Thoracic aorta (tissue), 2 donors: ENCODE measurements at regions not wholly inside any gene's neighbourhood (a gene's known extent, or its start where the extent isn't known, plus 50 kb on each side); places are given as distances from the start of the nearest gene placed in this dataset.

ENCODE experiments used
- ATAC-seq: fragments of 150-250 bp; one replicate; pipeline ENCODE4 v1.8.0; 2017; ENCODE audit warnings: low read depth; ENCODE audit not compliant: insufficient number of reproducible peaks, low FRiP score
- DNase-seq: peaks from one replicate; pipeline ENCODE4 v3.0.0-alpha.2; 2020; ENCODE audit warnings: low spot score
- H3K27ac ChIP-seq, 2 donors: fragments of 200-600 bp; sonication (generic); 1 replicate in 1 of 2; 2 replicates in 1 of 2; pipeline ENCODE4 v1.5.1; 2016; ENCODE audit warnings: mild to moderate bottlenecking in 2 of 2, moderate library complexity in 2 of 2
- H3K27me3 ChIP-seq: fragments of 200-600 bp; sonication (generic); replicated peaks from 2 replicates; pipeline ENCODE4 v1.6.0; 2016; ENCODE audit warnings: mild to moderate bottlenecking; ENCODE audit not compliant: insufficient read depth
- H3K36me3 ChIP-seq: fragments of 200-600 bp; sonication (generic); one replicate; pipeline ENCODE4 v1.5.1; 2016
- H3K4me1 ChIP-seq, 2 donors: fragments of 200-600 bp; sonication (generic); 1 replicate in 1 of 2; 2 replicates in 1 of 2; pipeline versions ENCODE4 v1.5.1 to v1.6.0; 2016; ENCODE audit warnings: low read depth in 2 of 2, mild to moderate bottlenecking in 1 of 2; ENCODE audit not compliant: control insufficient read depth in 1 of 2
- H3K4me3 ChIP-seq: fragments of 200-600 bp; sonication (generic); 2 replicates; pipeline ENCODE4 v1.5.1; 2016; ENCODE audit warnings: mild to moderate bottlenecking
- H3K9me3 ChIP-seq: fragments of 200-600 bp; sonication (generic); 2 replicates; pipeline ENCODE4 v1.5.1; 2016
- TF ChIP-seq, protein P1 (sequence below): fragments of 200-600 bp; sonication (generic); IDR thresholded peaks from one replicate; pipeline ENCODE4 v1.5.1; 2019; ENCODE audit warnings: antibody characterized with exemption

DNA sequence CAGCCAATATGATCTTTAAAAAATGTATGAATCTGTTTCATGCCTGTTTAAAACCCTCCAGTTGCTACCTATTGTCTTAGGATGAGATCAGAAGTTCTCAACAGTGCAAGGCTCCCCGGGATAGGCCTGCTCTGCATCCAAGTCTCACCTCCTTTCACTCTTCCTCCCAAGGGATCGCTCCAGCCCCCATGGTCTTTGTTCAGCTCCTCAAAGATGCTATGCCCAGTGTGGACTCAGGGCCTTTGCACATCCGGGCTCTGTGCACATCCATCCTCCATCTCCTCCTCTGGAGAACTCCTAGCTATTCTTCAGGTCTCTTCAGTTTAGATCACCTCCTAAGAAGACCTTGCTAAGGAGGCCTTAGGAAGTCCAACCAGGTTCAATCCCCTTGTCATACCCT, 82.7 kb upstream of the LEP start:
- H3K27me3 ChIP-seq = no peaks in the 10 kb centered on the region
- no peaks in the 10 kb centered on the region for H3K36me3 ChIP-seq
- TF ChIP-seq, protein P1, sequence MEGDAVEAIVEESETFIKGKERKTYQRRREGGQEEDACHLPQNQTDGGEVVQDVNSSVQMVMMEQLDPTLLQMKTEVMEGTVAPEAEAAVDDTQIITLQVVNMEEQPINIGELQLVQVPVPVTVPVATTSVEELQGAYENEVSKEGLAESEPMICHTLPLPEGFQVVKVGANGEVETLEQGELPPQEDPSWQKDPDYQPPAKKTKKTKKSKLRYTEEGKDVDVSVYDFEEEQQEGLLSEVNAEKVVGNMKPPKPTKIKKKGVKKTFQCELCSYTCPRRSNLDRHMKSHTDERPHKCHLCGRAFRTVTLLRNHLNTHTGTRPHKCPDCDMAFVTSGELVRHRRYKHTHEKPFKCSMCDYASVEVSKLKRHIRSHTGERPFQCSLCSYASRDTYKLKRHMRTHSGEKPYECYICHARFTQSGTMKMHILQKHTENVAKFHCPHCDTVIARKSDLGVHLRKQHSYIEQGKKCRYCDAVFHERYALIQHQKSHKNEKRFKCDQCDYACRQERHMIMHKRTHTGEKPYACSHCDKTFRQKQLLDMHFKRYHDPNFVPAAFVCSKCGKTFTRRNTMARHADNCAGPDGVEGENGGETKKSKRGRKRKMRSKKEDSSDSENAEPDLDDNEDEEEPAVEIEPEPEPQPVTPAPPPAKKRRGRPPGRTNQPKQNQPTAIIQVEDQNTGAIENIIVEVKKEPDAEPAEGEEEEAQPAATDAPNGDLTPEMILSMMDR = no peak
- H3K4me3 ChIP-seq = no peak overlapping the region
- no peak overlapping the region for H3K27ac ChIP-seq
- H3K9me3 ChIP-seq = no peaks in the 10 kb centered on the region
- no peaks in the 10 kb centered on the region for H3K4me1 ChIP-seq
- no peak for ATAC-seq
- no peak for DNase-seq

DNA sequence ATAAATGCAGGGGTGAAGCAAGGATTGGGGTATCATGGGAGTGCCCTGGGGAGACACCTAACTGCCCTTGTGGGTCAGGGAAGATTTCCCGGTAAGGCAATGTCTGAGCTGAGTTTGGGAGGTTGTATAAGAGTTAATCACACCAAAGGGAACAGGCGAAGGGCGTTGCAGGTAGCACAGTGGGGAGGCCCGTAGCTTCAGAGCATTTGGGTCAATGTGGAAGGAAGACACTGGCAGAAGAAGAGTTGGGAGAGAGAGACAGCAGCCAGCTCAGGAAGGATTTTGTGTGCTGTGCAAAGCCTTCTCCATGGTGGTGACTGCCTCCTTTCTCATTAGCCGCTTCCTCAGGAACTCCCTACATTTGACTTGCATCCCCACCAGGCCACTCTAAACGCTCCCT, 80.8 kb upstream of the LEP start:
- Histone ChIP-seq H3K27ac (no peak overlapping the region), H3K27me3 (no peaks in the 10 kb centered on the region), H3K36me3 (no peaks in the 10 kb centered on the region), H3K4me1 (no peaks in the 10 kb centered on the region), H3K9me3 (no peaks in the 10 kb centered on the region), H3K4me3 (no peak overlapping the region)
- no peak for ATAC-seq
- DNase-seq = no peak
- TF ChIP-seq, protein P1 = no peak

DNA sequence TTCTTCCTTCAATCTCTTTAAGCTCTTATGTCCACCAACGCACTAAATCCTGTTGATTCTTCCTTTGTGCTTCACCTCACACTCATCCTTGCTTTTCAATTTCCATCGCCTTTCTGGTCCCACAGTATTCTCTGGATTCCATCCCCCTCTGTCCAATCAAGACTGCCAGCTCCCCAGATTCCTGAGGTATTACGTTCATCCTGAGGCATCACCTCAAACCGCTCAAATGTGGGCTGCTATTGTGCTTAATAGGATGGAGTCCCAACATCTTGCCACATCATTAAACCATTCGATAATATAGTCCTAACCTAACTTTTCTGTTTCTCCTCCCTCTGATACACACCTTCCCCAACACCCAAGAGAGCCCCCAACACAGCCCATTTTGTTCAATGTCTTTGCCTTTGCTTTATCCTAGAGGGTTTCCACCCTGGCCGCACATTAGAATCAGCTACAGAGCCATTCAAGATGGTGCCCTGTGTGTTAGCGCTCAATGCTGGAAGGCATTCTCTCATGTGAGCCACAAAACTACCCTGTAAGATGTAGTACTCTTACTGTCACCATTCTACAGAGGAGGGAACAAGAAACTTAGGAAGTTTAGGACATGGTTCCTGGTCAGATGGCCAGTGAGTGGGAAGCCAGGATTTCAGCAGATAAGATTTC, 79.5 kb upstream of the LEP start:
- Histone ChIP-seq H3K36me3 (no peaks in the 10 kb centered on the region), H3K9me3 (no peaks in the 10 kb centered on the region), H3K27me3 (no peaks in the 10 kb centered on the region), H3K4me1 (peaks cover 1 to 3% of the 10 kb centered on the region in 2 donors), H3K27ac (no peak overlapping the region), H3K4me3 (no peak overlapping the region)
- DNase-seq = no peak
- TF ChIP-seq, protein P1 = no peak
- ATAC-seq = no peak

DNA sequence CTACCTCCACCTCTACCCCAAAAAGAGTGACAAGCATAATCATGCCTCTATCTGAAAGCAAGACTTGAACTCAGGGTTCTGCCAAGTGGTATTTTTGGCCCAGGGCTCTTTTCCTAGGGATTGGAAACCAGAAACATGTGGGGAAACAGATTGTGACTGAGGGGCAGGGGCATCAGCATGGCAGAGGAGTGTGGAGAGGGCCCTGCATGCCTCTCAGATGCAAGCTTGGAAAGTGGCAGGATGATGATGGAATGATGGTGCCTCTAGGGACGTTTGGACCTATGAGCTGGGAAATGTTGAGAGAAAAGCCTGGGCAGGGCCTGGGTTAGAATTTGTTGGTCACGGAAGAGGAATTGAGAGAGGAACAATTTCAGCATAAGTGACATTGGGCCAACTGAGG, 78.4 kb upstream of the LEP start:
- no peak for ATAC-seq
- H3K36me3 ChIP-seq = no peaks in the 10 kb centered on the region
- no peak for DNase-seq
- H3K4me1 ChIP-seq = peaks cover 8 to 10% of the 10 kb centered on the region in 2 donors
- no peak overlapping the region for H3K27ac ChIP-seq
- TF ChIP-seq, protein P1 = no peak
- H3K27me3 ChIP-seq = no peaks in the 10 kb centered on the region
- H3K9me3 ChIP-seq = no peaks in the 10 kb centered on the region
- no peak overlapping the region for H3K4me3 ChIP-seq

DNA sequence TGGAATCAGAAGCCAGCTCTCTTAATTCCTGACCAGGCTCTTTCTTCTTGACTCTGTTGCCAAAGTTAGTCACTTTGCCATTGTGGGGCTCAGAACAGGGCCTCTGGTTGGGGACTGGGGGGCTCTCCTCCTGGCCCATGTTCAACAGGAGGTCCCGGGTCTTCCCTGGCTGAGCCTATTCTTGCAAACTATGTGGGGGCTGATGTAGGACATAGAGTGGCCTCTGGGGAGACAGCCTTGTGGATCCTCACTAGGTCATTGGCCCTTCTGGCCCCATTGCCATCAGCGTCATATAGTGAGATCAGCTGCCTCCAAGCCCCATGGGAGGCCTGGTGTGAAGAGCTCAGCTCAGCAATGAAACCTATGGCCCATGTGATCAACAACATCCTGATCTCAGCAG, 77.6 kb upstream of the LEP start:
- Histone ChIP-seq H3K9me3 (no peaks in the 10 kb centered on the region), H3K27me3 (no peaks in the 10 kb centered on the region), H3K36me3 (no peaks in the 10 kb centered on the region), H3K27ac (no peak overlapping the region), H3K4me1 (peaks cover 8 to 10% of the 10 kb centered on the region in 2 donors), H3K4me3 (no peak overlapping the region)
- DNase-seq (no peak), ATAC-seq (no peak)
- TF ChIP-seq, protein P1 = no peak
